ENCODE measurements at regions not wholly inside any gene's neighbourhood (a gene's known extent, or its start where the extent isn't known, plus 50 kb on each side); places are given as distances from the start of the nearest gene placed in this dataset.

DNA sequence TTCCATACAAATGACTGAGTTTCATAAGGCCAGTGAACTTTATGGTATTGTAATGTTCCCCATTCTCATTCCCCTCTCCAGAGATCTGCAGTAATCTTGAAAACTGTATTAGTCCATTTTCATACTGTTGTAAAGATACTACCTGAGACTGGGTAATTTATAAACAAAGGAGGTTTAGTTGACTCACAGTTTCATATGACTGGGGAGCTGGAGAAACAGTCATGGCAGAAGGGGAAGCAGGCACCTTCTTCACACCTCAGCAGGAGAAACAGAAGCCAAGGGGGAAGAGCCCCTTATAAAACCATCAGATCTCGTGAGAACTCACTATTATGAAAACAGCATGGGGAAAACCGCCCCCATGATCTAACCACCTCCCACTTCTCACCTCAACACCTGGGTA is 318.7 kb upstream of the KLF12 start:
- no TSS peak for BruUV-seq (replicated peaks)
- CTCF ChIA-PET = interaction anchor here (0.6 kb wide), 1 partner anchor 920 kb away, joined by 4 read pairs; no protein-coding TSS in a partner anchor
- ATAC-seq (no peak), DNase-seq (ENCODE audit: low read depth, low spot score) (no peak)
- no peaks in the 10 kb centered on the region for H3K27me3 ChIP-seq (ENCODE audit: control insufficient read depth, insufficient read depth, low read length)
- in situ Hi-C loops (cut with HindIII; ENCODE audit: low pct_unique_long_range_greater_than_20kb, low sequenced_read_pairs) = no loop called here
- H3K36me3 ChIP-seq (ENCODE audit: control insufficient read depth, insufficient read depth, low read length) = no peaks in the 10 kb centered on the region
- no peak for TF ChIP-seq SIN3A (IDR thresholded peaks at IDR 0.05; ENCODE audit: borderline replicate concordance, insufficient read depth, low read depth, low read length)
- TF ChIP-seq, protein P1, sequence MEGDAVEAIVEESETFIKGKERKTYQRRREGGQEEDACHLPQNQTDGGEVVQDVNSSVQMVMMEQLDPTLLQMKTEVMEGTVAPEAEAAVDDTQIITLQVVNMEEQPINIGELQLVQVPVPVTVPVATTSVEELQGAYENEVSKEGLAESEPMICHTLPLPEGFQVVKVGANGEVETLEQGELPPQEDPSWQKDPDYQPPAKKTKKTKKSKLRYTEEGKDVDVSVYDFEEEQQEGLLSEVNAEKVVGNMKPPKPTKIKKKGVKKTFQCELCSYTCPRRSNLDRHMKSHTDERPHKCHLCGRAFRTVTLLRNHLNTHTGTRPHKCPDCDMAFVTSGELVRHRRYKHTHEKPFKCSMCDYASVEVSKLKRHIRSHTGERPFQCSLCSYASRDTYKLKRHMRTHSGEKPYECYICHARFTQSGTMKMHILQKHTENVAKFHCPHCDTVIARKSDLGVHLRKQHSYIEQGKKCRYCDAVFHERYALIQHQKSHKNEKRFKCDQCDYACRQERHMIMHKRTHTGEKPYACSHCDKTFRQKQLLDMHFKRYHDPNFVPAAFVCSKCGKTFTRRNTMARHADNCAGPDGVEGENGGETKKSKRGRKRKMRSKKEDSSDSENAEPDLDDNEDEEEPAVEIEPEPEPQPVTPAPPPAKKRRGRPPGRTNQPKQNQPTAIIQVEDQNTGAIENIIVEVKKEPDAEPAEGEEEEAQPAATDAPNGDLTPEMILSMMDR (IDR thresholded peaks at IDR 0.05) = no peak
- no peak for TF ChIP-seq POLR2AphosphoS5 (IDR thresholded peaks at IDR 0.05; ENCODE audit: low read depth, low read length)
- TF ChIP-seq TCF7L2 (IDR thresholded peaks at IDR 0.05; ENCODE audit: low read depth, low read length) = no peak
- TF ChIP-seq, protein P2, sequence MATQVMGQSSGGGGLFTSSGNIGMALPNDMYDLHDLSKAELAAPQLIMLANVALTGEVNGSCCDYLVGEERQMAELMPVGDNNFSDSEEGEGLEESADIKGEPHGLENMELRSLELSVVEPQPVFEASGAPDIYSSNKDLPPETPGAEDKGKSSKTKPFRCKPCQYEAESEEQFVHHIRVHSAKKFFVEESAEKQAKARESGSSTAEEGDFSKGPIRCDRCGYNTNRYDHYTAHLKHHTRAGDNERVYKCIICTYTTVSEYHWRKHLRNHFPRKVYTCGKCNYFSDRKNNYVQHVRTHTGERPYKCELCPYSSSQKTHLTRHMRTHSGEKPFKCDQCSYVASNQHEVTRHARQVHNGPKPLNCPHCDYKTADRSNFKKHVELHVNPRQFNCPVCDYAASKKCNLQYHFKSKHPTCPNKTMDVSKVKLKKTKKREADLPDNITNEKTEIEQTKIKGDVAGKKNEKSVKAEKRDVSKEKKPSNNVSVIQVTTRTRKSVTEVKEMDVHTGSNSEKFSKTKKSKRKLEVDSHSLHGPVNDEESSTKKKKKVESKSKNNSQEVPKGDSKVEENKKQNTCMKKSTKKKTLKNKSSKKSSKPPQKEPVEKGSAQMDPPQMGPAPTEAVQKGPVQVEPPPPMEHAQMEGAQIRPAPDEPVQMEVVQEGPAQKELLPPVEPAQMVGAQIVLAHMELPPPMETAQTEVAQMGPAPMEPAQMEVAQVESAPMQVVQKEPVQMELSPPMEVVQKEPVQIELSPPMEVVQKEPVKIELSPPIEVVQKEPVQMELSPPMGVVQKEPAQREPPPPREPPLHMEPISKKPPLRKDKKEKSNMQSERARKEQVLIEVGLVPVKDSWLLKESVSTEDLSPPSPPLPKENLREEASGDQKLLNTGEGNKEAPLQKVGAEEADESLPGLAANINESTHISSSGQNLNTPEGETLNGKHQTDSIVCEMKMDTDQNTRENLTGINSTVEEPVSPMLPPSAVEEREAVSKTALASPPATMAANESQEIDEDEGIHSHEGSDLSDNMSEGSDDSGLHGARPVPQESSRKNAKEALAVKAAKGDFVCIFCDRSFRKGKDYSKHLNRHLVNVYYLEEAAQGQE (IDR thresholded peaks at IDR 0.05; ENCODE audit: insufficient read depth in 1 of 2, low read depth in 2 of 2, low read length in 1 of 2) = no peak
- H3K4me3 ChIP-seq (ENCODE audit: low read depth in 2 of 2, low read length in 2 of 2) = no peak overlapping the region
- H3K4me1 ChIP-seq (ENCODE audit: control insufficient read depth, insufficient read depth, low read length) = no peaks in the 10 kb centered on the region
- no peaks in the 10 kb centered on the region for H3K9me3 ChIP-seq (ENCODE audit: control insufficient read depth, insufficient read depth, low read depth, low read length)
- POLR2A ChIA-PET = no interaction called here
- no peak overlapping the region for H3K27ac ChIP-seq (ENCODE audit: low read length)
- intact Hi-C loops (cut with micrococcal nuclease; ENCODE audit: unreplicated experiment) = no loop called here

DNA sequence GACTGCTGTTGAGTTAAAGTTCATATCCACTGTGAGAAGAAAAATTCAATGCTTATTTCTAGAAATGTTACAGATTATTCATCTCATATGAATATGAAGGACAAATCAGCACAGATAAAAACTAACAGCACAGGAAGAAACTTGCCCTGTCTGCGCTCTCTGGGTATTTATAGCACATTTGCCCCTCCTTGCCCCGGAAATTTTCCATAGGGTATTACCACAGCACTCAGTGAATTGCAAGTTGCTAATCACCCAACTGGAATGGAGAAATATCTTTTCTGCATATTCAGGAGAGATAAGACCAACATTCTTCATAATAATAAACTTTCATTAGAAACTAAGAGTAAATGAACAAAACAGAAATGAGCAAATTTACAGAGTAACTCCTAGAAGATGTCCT is 318.0 kb upstream of the KLF12 start:
- in situ Hi-C loops (cut with HindIII; ENCODE audit: low pct_unique_long_range_greater_than_20kb, low sequenced_read_pairs) = no loop called here
- CTCF ChIA-PET = no interaction called here
- H3K27ac ChIP-seq (ENCODE audit: low read length) = no peak overlapping the region

More for the DNA sequence above, 318.0 kb upstream of the KLF12 start:
- TF ChIP-seq POLR2AphosphoS5 (IDR thresholded peaks at IDR 0.05; ENCODE audit: low read depth, low read length) (no peak), SIN3A (IDR thresholded peaks at IDR 0.05; ENCODE audit: borderline replicate concordance, insufficient read depth, low read depth, low read length) (no peak), TCF7L2 (IDR thresholded peaks at IDR 0.05; ENCODE audit: low read depth, low read length) (no peak)
- TF ChIP-seq, protein P1 (IDR thresholded peaks at IDR 0.05) = no peak
- TF ChIP-seq, protein P2 (IDR thresholded peaks at IDR 0.05; ENCODE audit: insufficient read depth in 1 of 2, low read depth in 2 of 2, low read length in 1 of 2) = no peak
- Histone ChIP-seq H3K27me3 (ENCODE audit: control insufficient read depth, insufficient read depth, low read length) (no peaks in the 10 kb centered on the region), H3K4me1 (ENCODE audit: control insufficient read depth, insufficient read depth, low read length) (no peaks in the 10 kb centered on the region), H3K4me3 (ENCODE audit: low read depth in 2 of 2, low read length in 2 of 2) (no peak overlapping the region), H3K9me3 (ENCODE audit: control insufficient read depth, insufficient read depth, low read depth, low read length) (no peaks in the 10 kb centered on the region), H3K36me3 (ENCODE audit: control insufficient read depth, insufficient read depth, low read length) (no peaks in the 10 kb centered on the region)
- intact Hi-C loops (cut with micrococcal nuclease; ENCODE audit: unreplicated experiment) = no loop called here
- ATAC-seq = no peak
- BruUV-seq (replicated peaks) = no TSS peak
- no peak for DNase-seq (ENCODE audit: low read depth, low spot score)
- POLR2A ChIA-PET = no interaction called here

Measured in Panc1 (cell line).